ENCODE measurements at regions not wholly inside any gene's neighbourhood (a gene's known extent, or its start where the extent isn't known, plus 50 kb on each side); places are given as distances from the start of the nearest gene placed in this dataset.

- no peak for FAIRE-seq
- intact Hi-C loops (cut with micrococcal nuclease): no loop called here
- 1% methylated on average over 4 of the region's 4 CpGs for WGBS (ENCODE audit: insufficient coverage, low coverage, missing lambda C conversion rate)
Measured at GRCh38 chr16:13351601-13352217, 450.3 kb downstream of the SHISA9 start.

More at GRCh38 chr16:13351601-13352217, 450.3 kb downstream of the SHISA9 start:
- H3K27me3 ChIP-seq (ENCODE audit: control insufficient read depth in 2 of 2, insufficient read depth in 2 of 2, low read length in 2 of 2): no peaks in the 10 kb centered on the region
- no peak for TF ChIP-seq KDM5B (IDR thresholded peaks at IDR 0.05; ENCODE audit: insufficient replicate concordance, low read depth, low read length)
- no peak for TF ChIP-seq ZNF398 (CRISPR knock-in tag; IDR thresholded peaks at IDR 0.05)
- no peak for TF ChIP-seq SP2 (IDR thresholded peaks at IDR 0.05; ENCODE audit: extremely low read depth, low read depth, low read length, poor library complexity, severe bottlenecking)
- no peak for TF ChIP-seq SMAD4 (CRISPR knock-in tag; conservative IDR thresholded peaks at IDR 0.05)
- TF ChIP-seq NR2F6 (CRISPR knock-in tag; IDR thresholded peaks at IDR 0.05): no peak
- TF ChIP-seq CHD4 (IDR thresholded peaks at IDR 0.05; ENCODE audit: insufficient read depth, insufficient replicate concordance, low read depth, low read length, poor library complexity, severe bottlenecking): no peak
- no peak for TF ChIP-seq PCBP2 (IDR thresholded peaks at IDR 0.05; ENCODE audit: low read depth, low read length, poor library complexity, severe bottlenecking)
- TF ChIP-seq MCM5 (IDR thresholded peaks at IDR 0.05; ENCODE audit: low read depth): no peak
- TF ChIP-seq HNRNPK (IDR thresholded peaks at IDR 0.05; ENCODE audit: low read depth, low read length, poor library complexity, severe bottlenecking): no peak
- TF ChIP-seq MTA1 (IDR thresholded peaks at IDR 0.05; ENCODE audit: borderline replicate concordance): no peak
- no peak for TF ChIP-seq NFIX (CRISPR knock-in tag; IDR thresholded peaks at IDR 0.05; ENCODE audit: low read depth)
- no peak for TF ChIP-seq CBFA2T2 (conservative IDR thresholded peaks at IDR 0.05)
- no peak for TF ChIP-seq CTCFL (IDR thresholded peaks at IDR 0.05; ENCODE audit: borderline replicate concordance, insufficient read depth, low read depth, low read length, poor library complexity, severe bottlenecking)
- no peak for TF ChIP-seq NCOA1 (IDR thresholded peaks at IDR 0.05; ENCODE audit: low read depth)
- TF ChIP-seq GABPB2 (CRISPR knock-in tag; conservative IDR thresholded peaks at IDR 0.05): no peak
- no peak for TF ChIP-seq ZNF175 (CRISPR knock-in tag; IDR thresholded peaks at IDR 0.05; ENCODE audit: low read depth)
- no peak for TF ChIP-seq MAFK (IDR thresholded peaks at IDR 0.05; ENCODE audit: low read length)
- TF ChIP-seq NRF1 (conservative IDR thresholded peaks at IDR 0.05 in 1 of 2, IDR thresholded peaks at IDR 0.05 in 1 of 2): no peak
- CTCF ChIA-PET (ENCODE audit: low intra/inter-chr PET ratio): no interaction called here
- H3K4me2 ChIP-seq (ENCODE audit: insufficient read depth, low read length): no peak overlapping the region
- no peaks in the 10 kb centered on the region for H3K36me3 ChIP-seq (ENCODE audit: control insufficient read depth, insufficient read depth, low read length)
- in situ Hi-C loops (cut with MboI): no loop called here
- DNase-seq (ENCODE audit: extremely low read depth in 1 of 4, low spot score in 3 of 4) (no peak), ATAC-seq (no peak)
- no peaks in the 10 kb centered on the region for H3K9me3 ChIP-seq (replicated peaks; ENCODE audit: control insufficient read depth, insufficient read depth, low read depth, low read length)
- H3K79me2 ChIP-seq (ENCODE audit: control insufficient read depth, insufficient read depth, low read length): no peaks in the 10 kb centered on the region
- H3K9ac ChIP-seq (ENCODE audit: insufficient read depth in 1 of 2, low read depth in 2 of 2, low read length in 2 of 2): no peak overlapping the region
- no peaks in the 10 kb centered on the region for H3K9me1 ChIP-seq (ENCODE audit: control insufficient read depth, insufficient read depth, low read length)
- no peaks in the 10 kb centered on the region; the same call in 1 of the 2 replicates for H4K20me1 ChIP-seq (replicated peaks; ENCODE audit: control insufficient read depth, insufficient read depth, low read length)
- no peak overlapping the region for H3K27ac ChIP-seq (ENCODE audit: extremely low read depth, low read depth, low read length)
- no peaks in the 10 kb centered on the region for H3K4me1 ChIP-seq (replicated peaks in 1 of 2; ENCODE audit: control insufficient read depth in 2 of 2, insufficient read depth in 2 of 2, low read length in 2 of 2)
- POLR2A ChIA-PET: interaction anchor here (0.8 kb wide), 1 partner anchor 16 kb away, joined by 5 read pairs; no protein-coding TSS in a partner anchor
- BruUV-seq (replicated peaks): no TSS peak
- no peak overlapping the region for H2AFZ ChIP-seq (ENCODE audit: low read depth, low read length)
- no peak overlapping the region for H3K4me3 ChIP-seq
